OCI-LY7 (cell line): ENCODE measurements at regions not wholly inside any gene's neighbourhood (a gene's known extent, or its start where the extent isn't known, plus 50 kb on each side); places are given as distances from the start of the nearest gene placed in this dataset.

Source experiments
- BruUV-seq: library from RNA; stranded (reverse); fragments of 400-500 nt; replicated peaks from 2 replicates; lab custom pipeline; 2021; lab: Mats Ljungman, UMichigan
- CTCF ChIA-PET: fragments of 300-600 bp; sonication (Branson Sonifier 250); formaldehyde crosslinking; loops from one replicate; lab custom pipeline; 2022; ENCODE audit warnings: antibody characterized with exemption; ENCODE audit not compliant: unreplicated experiment; lab: Charles Lee
- POLR2A ChIA-PET: fragments of 300-600 bp; sonication (Branson Sonifier 250); formaldehyde crosslinking; loops from one replicate; lab custom pipeline; 2022; ENCODE audit warnings: antibody characterized with exemption; lab: Charles Lee
- DNase-seq: peaks from one replicate; pipeline ENCODE4 v3.0.0-alpha.2; 2015; ENCODE audit warnings: low spot score
- H2AFZ ChIP-seq: fragments of 200-600 bp; sonication (generic), shearing (Covaris generic); 2 replicates; pipeline ENCODE4 v1.6.1; 2014; ENCODE audit warnings: mild to moderate bottlenecking, antibody characterized with exemption, low read length, moderate library complexity
- H3K27ac ChIP-seq: fragments of 200-600 bp; sonication (generic); 2 replicates; pipeline ENCODE4 v1.5.1; 2014; ENCODE audit warnings: mixed run types, low read depth, mild to moderate bottlenecking, moderate library complexity, low read length, inconsistent platforms; ENCODE audit not compliant: poor library complexity, severe bottlenecking
- H3K36me3 ChIP-seq: fragments of 200-600 bp; sonication (generic); 2 replicates; pipeline ENCODE4 v1.6.1; 2014; ENCODE audit warnings: mild to moderate bottlenecking, antibody characterized with exemption, low read length, moderate library complexity, mixed read lengths; ENCODE audit not compliant: insufficient read depth
- H3K4me1 ChIP-seq: fragments of 200-600 bp; sonication (generic); 2 replicates; pipeline ENCODE4 v1.5.1; 2014; ENCODE audit warnings: mild to moderate bottlenecking, low read length; ENCODE audit not compliant: insufficient read depth, poor library complexity, severe bottlenecking
- H3K4me2 ChIP-seq: fragments of 200-600 bp; sonication (generic); 2 replicates; pipeline ENCODE4 v1.6.1; 2014; ENCODE audit warnings: mild to moderate bottlenecking, low read length
- H3K4me3 ChIP-seq: fragments of 200-600 bp; sonication (generic); 2 replicates; pipeline ENCODE4 v1.5.1; 2014; ENCODE audit warnings: mild to moderate bottlenecking, low read depth, low read length; ENCODE audit not compliant: poor library complexity, severe bottlenecking
- H3K79me2 ChIP-seq: fragments of 200-600 bp; sonication (generic); 2 replicates; pipeline ENCODE4 v1.6.1; 2016; ENCODE audit warnings: low read depth, mild to moderate bottlenecking, low read length, moderate library complexity, mixed read lengths; ENCODE audit not compliant: insufficient read depth
- H3K9me2 ChIP-seq: fragments of 200-600 bp; sonication (generic); 2 replicates; pipeline ENCODE4 v1.6.1; 2016; ENCODE audit warnings: mild to moderate bottlenecking, low read length, mixed read lengths; ENCODE audit not compliant: insufficient read depth
- H3K9me3 ChIP-seq: fragments of 200-600 bp; sonication (generic); 2 replicates; pipeline ENCODE4 v1.6.1; 2014; ENCODE audit warnings: mild to moderate bottlenecking, mixed run types, low read length, mixed read lengths
- H4K20me1 ChIP-seq: fragments of 200-600 bp; sonication (generic); 2 replicates; pipeline ENCODE4 v1.6.1; 2014; ENCODE audit warnings: mild to moderate bottlenecking, antibody characterized with exemption, low read length, moderate library complexity, mixed read lengths; ENCODE audit not compliant: insufficient read depth
- EZH2phosphoT487 ChIP-seq: fragments of 200-600 bp; sonication (generic); IDR thresholded peaks from 2 replicates; pipeline ENCODE4 v1.6.1; 2018; ENCODE audit warnings: low read depth, borderline replicate concordance, mild to moderate bottlenecking, mixed run types, antibody characterized with exemption, low read length, moderate library complexity, mixed read lengths
- intact Hi-C: fragments of 100-400 bp; cut with micrococcal nuclease; formaldehyde crosslinking; loops from one replicate; pipeline ENCODE4 v1.10.0; 2022; ENCODE audit not compliant: unreplicated experiment
- TF ChIP-seq, protein P1 (sequence below): fragments of 200-600 bp; sonication (generic); conservative IDR thresholded peaks from 2 replicates; pipeline ENCODE4 v1.5.1; 2014; ENCODE audit warnings: mild to moderate bottlenecking, antibody characterized with exemption, low read length, moderate library complexity, mixed read lengths

DNA sequence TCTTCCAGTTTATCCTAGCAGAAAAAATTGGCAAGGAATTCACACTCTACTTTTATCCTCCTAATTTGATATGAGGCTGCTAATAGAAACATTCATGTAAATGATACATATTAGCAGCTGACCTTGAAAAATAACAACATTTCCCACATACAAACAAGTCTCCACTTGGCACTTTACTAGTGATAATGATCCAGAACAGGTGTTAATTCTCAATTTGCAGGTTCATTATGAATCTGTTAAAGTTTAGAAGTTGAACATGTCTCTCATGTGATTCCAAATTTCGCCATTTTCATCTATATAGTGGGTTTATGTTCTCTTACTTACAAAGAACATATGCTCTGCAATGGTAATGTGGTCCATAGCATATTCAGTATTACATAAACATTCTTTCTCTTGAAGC is 1396.8 kb upstream of the LRRTM3 start:
- Histone ChIP-seq H3K79me2 (no peaks in the 10 kb centered on the region), H3K4me2 (no peak overlapping the region), H2AFZ (no peak overlapping the region), H3K27ac (no peak overlapping the region), H3K9me2 (no peaks in the 10 kb centered on the region), H3K9me3 (no peaks in the 10 kb centered on the region), H4K20me1 (no peaks in the 10 kb centered on the region), H3K4me3 (no peak overlapping the region), H3K36me3 (no peaks in the 10 kb centered on the region), H3K4me1 (no peaks in the 10 kb centered on the region)
- no TSS peak for BruUV-seq
- no peak for DNase-seq
- intact Hi-C loops, result no loop called here
- ChIA-PET CTCF (no interaction called here), POLR2A (no interaction called here)
- TF ChIP-seq EZH2phosphoT487, result no peak
- TF ChIP-seq, protein P1, sequence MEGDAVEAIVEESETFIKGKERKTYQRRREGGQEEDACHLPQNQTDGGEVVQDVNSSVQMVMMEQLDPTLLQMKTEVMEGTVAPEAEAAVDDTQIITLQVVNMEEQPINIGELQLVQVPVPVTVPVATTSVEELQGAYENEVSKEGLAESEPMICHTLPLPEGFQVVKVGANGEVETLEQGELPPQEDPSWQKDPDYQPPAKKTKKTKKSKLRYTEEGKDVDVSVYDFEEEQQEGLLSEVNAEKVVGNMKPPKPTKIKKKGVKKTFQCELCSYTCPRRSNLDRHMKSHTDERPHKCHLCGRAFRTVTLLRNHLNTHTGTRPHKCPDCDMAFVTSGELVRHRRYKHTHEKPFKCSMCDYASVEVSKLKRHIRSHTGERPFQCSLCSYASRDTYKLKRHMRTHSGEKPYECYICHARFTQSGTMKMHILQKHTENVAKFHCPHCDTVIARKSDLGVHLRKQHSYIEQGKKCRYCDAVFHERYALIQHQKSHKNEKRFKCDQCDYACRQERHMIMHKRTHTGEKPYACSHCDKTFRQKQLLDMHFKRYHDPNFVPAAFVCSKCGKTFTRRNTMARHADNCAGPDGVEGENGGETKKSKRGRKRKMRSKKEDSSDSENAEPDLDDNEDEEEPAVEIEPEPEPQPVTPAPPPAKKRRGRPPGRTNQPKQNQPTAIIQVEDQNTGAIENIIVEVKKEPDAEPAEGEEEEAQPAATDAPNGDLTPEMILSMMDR, result no peak

DNA sequence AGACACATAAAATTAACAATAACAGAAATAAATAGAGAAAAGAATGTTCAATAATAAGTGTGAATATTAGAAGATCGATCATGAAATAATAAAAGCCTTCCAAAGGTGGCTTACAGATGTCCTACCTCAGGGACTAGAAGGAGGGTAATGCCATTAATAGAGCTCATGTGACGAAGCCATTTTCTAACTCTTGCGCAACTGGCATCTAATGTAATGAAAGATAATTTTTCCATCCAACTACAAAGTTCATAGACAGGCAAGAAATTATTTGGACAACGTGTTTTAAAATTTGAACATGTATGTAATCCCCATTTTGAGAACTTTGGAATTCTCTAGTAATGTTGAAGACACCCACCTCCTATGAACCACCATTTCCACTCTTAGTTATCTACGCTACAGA is 1394.3 kb upstream of the LRRTM3 start:
- no TSS peak for BruUV-seq
- no peaks in the 10 kb centered on the region for H3K36me3 ChIP-seq
- H2AFZ ChIP-seq, result no peak overlapping the region
- no peak overlapping the region for H3K4me2 ChIP-seq
- H3K9me3 ChIP-seq, result no peaks in the 10 kb centered on the region
- H3K9me2 ChIP-seq, result no peaks in the 10 kb centered on the region
- no peaks in the 10 kb centered on the region for H3K79me2 ChIP-seq
- intact Hi-C loops, result no loop called here
- POLR2A ChIA-PET, result no interaction called here
- TF ChIP-seq, protein P1, result no peak
- DNase-seq, result no peak
- CTCF ChIA-PET, result no interaction called here
- H3K4me1 ChIP-seq, result no peaks in the 10 kb centered on the region
- no peaks in the 10 kb centered on the region for H4K20me1 ChIP-seq
- no peak overlapping the region for H3K27ac ChIP-seq
- H3K4me3 ChIP-seq, result no peak overlapping the region

DNA sequence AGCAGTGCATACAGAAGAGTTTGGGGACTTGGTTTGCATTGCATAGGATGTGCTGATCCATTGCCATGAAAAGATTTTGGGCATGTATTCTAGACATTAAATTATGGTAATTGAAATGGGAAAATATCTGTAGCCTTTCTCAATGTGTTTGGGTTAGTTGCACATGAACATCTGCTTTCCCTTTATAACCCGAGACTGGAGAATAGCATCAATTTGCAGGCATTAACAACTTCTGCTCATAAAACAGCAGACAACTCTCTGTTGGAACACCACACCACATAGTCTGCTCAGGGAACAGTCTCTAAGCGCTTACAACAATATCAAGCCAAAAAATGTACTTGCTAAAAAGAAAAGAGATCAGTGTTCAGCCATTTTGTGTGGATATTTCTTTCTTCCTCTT is 1391.1 kb upstream of the LRRTM3 start:
- ChIA-PET POLR2A (no interaction called here), CTCF (no interaction called here)
- no peaks in the 10 kb centered on the region for H3K79me2 ChIP-seq
- H3K36me3 ChIP-seq, result no peaks in the 10 kb centered on the region
- no peak for TF ChIP-seq EZH2phosphoT487
- TF ChIP-seq, protein P1, result no peak
- DNase-seq, result no peak
- intact Hi-C loops, result no loop called here
- H3K9me3 ChIP-seq, result no peaks in the 10 kb centered on the region
- no peak overlapping the region for H3K4me3 ChIP-seq
- H4K20me1 ChIP-seq, result no peaks in the 10 kb centered on the region
- no peak overlapping the region for H2AFZ ChIP-seq
- H3K4me1 ChIP-seq, result no peaks in the 10 kb centered on the region
- no peak overlapping the region for H3K4me2 ChIP-seq
- no peaks in the 10 kb centered on the region for H3K9me2 ChIP-seq
- BruUV-seq, result no TSS peak
- no peak overlapping the region for H3K27ac ChIP-seq
